GM12878 (cell line): ENCODE measurements at regions not wholly inside any gene's neighbourhood (a gene's known extent, or its start where the extent isn't known, plus 50 kb on each side); places are given as distances from the start of the nearest gene placed in this dataset.

ENCODE experiments used
- ATAC-seq: fragments of 200-7000 bp; cut with Tn5 transposase; 3 replicates; pipeline ENCODE4 v1.9.1; 2020; ENCODE audit warnings: mild to moderate bottlenecking, moderate library complexity
- BruUV-seq: library from RNA; stranded (reverse); fragments of 400-500 nt; replicated peaks from 2 replicates; lab custom pipeline; 2021; lab: Mats Ljungman, UMichigan
- CTCF ChIA-PET: fragments of 300-600 bp; sonication (Branson Sonifier 250); formaldehyde crosslinking; extraction: SDS; loops from one replicate; lab custom pipeline; 2021; ENCODE audit warnings: inconsistent platforms; lab: Yijun Ruan, JAX
- POLR2A ChIA-PET: fragments of 350-600 bp; formaldehyde crosslinking; extraction: SDS; loops from one replicate; lab custom pipeline; 2021; ENCODE audit warnings: inconsistent platforms; lab: Charles Lee
- RAD21 ChIA-PET: fragments of 300-600 bp; sonication (Branson Sonifier 250); formaldehyde crosslinking; loops from one replicate; lab custom pipeline; 2023; ENCODE audit warnings: antibody characterized with exemption; ENCODE audit not compliant: unreplicated experiment; lab: Charles Lee
- SMC1A ChIA-PET: fragments of 300-600 bp; sonication (Branson Sonifier 250); formaldehyde crosslinking; loops from one replicate; lab custom pipeline; 2023; ENCODE audit not compliant: unreplicated experiment, uncharacterized antibody; lab: Charles Lee
- DNase-seq: peaks from one replicate; pipeline ENCODE4 v3.0.0-alpha.2; 2011; ENCODE audit warnings: low read depth, low spot score
- FAIRE-seq: peaks from 3 replicates; lab custom pipeline; 2011; peaks lifted over from hg19 to GRCh38; lab: Jason Lieb, UNC
- H2AFZ ChIP-seq: 2 replicates; pipeline ENCODE4 v1.6.0; 2011; ENCODE audit warnings: low read depth, low read length, control low read depth; ENCODE audit not compliant: control insufficient read depth
- H3K27ac ChIP-seq: 2 replicates; pipeline ENCODE4 v1.5.1; 2011; ENCODE audit warnings: control low read depth; ENCODE audit not compliant: control insufficient read depth, insufficient read depth
- H3K27me3 ChIP-seq, 2 experiments: replicated peaks in 1 of 2; 2 replicates each; pipeline versions ENCODE4 v1.6.0 to v1.6.1; 2011; ENCODE audit warnings: low read length in 1 of 2; ENCODE audit not compliant: control insufficient read depth in 2 of 2, insufficient read depth in 2 of 2
- H3K36me3 ChIP-seq, 2 experiments: 2 replicates each; pipeline ENCODE4 v1.5.1; 2011; ENCODE audit warnings: low read length in 1 of 2; ENCODE audit not compliant: control insufficient read depth in 2 of 2, insufficient read depth in 2 of 2
- H3K4me1 ChIP-seq: 2 replicates; pipeline ENCODE4 v1.6.1; 2011; ENCODE audit warnings: mild to moderate bottlenecking, low read length, moderate library complexity, mixed read lengths; ENCODE audit not compliant: control insufficient read depth, insufficient read depth
- H3K4me2 ChIP-seq: 2 replicates; pipeline ENCODE4 v1.6.0; 2011; ENCODE audit warnings: control low read depth; ENCODE audit not compliant: control insufficient read depth, insufficient read depth
- H3K4me3 ChIP-seq: fragments of 200-600 bp; sonication (generic); 2 replicates; pipeline ENCODE4 v1.5.1; 2016
- H3K79me2 ChIP-seq: 2 replicates; pipeline ENCODE4 v1.6.0; 2011; ENCODE audit warnings: low read length; ENCODE audit not compliant: control insufficient read depth, insufficient read depth
- H3K9ac ChIP-seq: 2 replicates; pipeline ENCODE4 v1.8.0; 2011; ENCODE audit warnings: low read length, control low read depth, mixed read lengths; ENCODE audit not compliant: control insufficient read depth, insufficient read depth
- H3K9me3 ChIP-seq: replicated peaks from 3 replicates; pipeline ENCODE4 v1.5.1; 2011; ENCODE audit warnings: mild to moderate bottlenecking, low read length; ENCODE audit not compliant: control insufficient read depth, insufficient read depth
- H4K20me1 ChIP-seq: 2 replicates; pipeline ENCODE4 v1.6.0; 2011; ENCODE audit not compliant: control insufficient read depth, insufficient read depth
- ASH2L ChIP-seq: fragments of 300-600, 200-600 bp; sonication (generic); IDR thresholded peaks from 2 replicates; pipeline ENCODE4 v1.6.1; 2017; ENCODE audit warnings: low read depth, mild to moderate bottlenecking, borderline replicate concordance
- ATF7 ChIP-seq: fragments of 450-650 bp; IDR thresholded peaks from 2 replicates; pipeline ENCODE4 v1.6.1; 2016; ENCODE audit warnings: low read depth, mild to moderate bottlenecking
- CREB1 ChIP-seq: IDR thresholded peaks from 2 replicates; pipeline ENCODE4 v1.6.1; 2012; ENCODE audit warnings: low read depth, mild to moderate bottlenecking, inconsistent platforms
- IKZF1 ChIP-seq: fragments of 450-650 bp; conservative IDR thresholded peaks from 2 replicates; pipeline ENCODE4 v1.6.1; 2017; ENCODE audit warnings: antibody characterized with exemption, mild to moderate bottlenecking
- KDM1A ChIP-seq: fragments of 200-600 bp; sonication (generic); IDR thresholded peaks from 2 replicates; pipeline ENCODE4 v1.6.1; 2016; ENCODE audit warnings: borderline replicate concordance
- KLF5 ChIP-seq: fragments of 450-650 bp; IDR thresholded peaks from 2 replicates; pipeline ENCODE4 v1.6.1; 2014; ENCODE audit warnings: mild to moderate bottlenecking; ENCODE audit not compliant: partially characterized antibody
- RAD51 ChIP-seq: fragments of 450-650 bp; IDR thresholded peaks from 2 replicates; pipeline ENCODE4 v1.6.1; 2016; ENCODE audit warnings: moderate library complexity, mild to moderate bottlenecking, inconsistent platforms
- SMAD5 ChIP-seq: IDR thresholded peaks from 2 replicates; pipeline ENCODE4 v1.6.1; 2016; ENCODE audit warnings: antibody characterized with exemption, low read depth
- SREBF2 ChIP-seq: IDR thresholded peaks from 2 replicates; pipeline ENCODE4 v1.6.1; 2012; ENCODE audit warnings: mild to moderate bottlenecking, low read length
- SRF ChIP-seq, 2 experiments: IDR thresholded peaks; 2 replicates each; pipeline ENCODE4 v1.6.1; 2011; ENCODE audit warnings: low read depth in 2 of 2, low read length in 2 of 2, mild to moderate bottlenecking in 1 of 2, moderate library complexity in 1 of 2
- SUZ12 ChIP-seq: fragments of 200-600 bp; sonication (generic); IDR thresholded peaks from one replicate; pipeline ENCODE4 v1.6.1; 2018; ENCODE audit warnings: antibody characterized with exemption, mild to moderate bottlenecking; ENCODE audit not compliant: unreplicated experiment
- YBX1 ChIP-seq: fragments of 450-650 bp; IDR thresholded peaks from 2 replicates; pipeline ENCODE4 v1.6.1; 2016; ENCODE audit warnings: antibody characterized with exemption
- ZBED1 ChIP-seq: IDR thresholded peaks from 2 replicates; pipeline ENCODE4 v1.6.1; 2016; ENCODE audit warnings: borderline replicate concordance
- ZNF622 ChIP-seq: fragments of 450-650 bp; IDR thresholded peaks from 2 replicates; pipeline ENCODE4 v1.6.1; 2017; ENCODE audit warnings: mild to moderate bottlenecking, inconsistent platforms
- in situ Hi-C: fragments of 300-500 bp; cut with MboI; formaldehyde crosslinking; loops from 9 replicates; pipeline ENCODE4 v1.14.3; 2018; ENCODE audit warnings: mixed read lengths
- intact Hi-C: fragments of 100-400 bp; cut with micrococcal nuclease; formaldehyde crosslinking; loops from one replicate; pipeline ENCODE4 v1.14.2; 2022; ENCODE audit not compliant: unreplicated experiment
- TF ChIP-seq, protein P1 (sequence below): IDR thresholded peaks from 2 replicates; pipeline ENCODE4 v1.6.1; 2011; ENCODE audit warnings: low read depth, mild to moderate bottlenecking, low read length, moderate library complexity, borderline replicate concordance; ENCODE audit errors: extremely low read depth
- TF ChIP-seq, protein P2 (sequence below): fragments of 450-650 bp; IDR thresholded peaks from 2 replicates; pipeline ENCODE4 v1.6.1; 2017; ENCODE audit warnings: borderline replicate concordance
- TF ChIP-seq, protein P3 (sequence below), 3 experiments: IDR thresholded peaks in 2 of 3; conservative IDR thresholded peaks in 1 of 3; 2 replicates each; pipeline ENCODE4 v1.5.1; 2011; ENCODE audit warnings: low read depth in 3 of 3, low read length in 3 of 3, mild to moderate bottlenecking in 3 of 3, control low read depth in 2 of 3, moderate library complexity in 2 of 3, inconsistent platforms in 1 of 3, mixed read lengths in 1 of 3; ENCODE audit not compliant: control insufficient read depth in 2 of 3, insufficient read depth in 1 of 3; ENCODE audit errors: extremely low read depth in 1 of 3

DNA sequence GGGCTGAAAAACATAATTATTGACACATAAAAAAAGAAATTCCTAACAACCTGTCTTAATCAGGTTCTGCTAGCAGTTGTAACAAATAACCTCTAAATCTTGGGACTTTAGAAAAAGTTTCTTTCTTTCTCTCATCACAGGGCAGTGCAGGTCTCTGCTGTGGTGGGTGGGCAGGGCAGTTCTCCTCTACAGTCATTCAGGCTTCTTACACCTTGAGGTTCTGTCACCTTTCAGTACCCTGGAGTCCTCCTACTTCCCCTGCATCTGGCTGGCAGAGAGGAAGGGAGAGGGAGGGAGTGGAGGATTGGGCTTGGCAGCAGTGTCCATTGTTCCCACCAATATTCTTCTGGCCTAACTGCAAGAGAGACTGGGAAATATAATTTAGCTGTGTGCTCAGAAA, 112.2 kb upstream of the ANKRD55 start:
- ATAC-seq (no peak), FAIRE-seq (no peak), DNase-seq (no peak)
- Histone ChIP-seq H3K9ac (no peak overlapping the region), H3K4me1 (no peaks in the 10 kb centered on the region), H3K9me3 (no peaks in the 10 kb centered on the region; the same call in 2 of the 3 replicates), H2AFZ (no peak overlapping the region), H4K20me1 (no peaks in the 10 kb centered on the region), H3K36me3 (no peaks in the 10 kb centered on the region), H3K4me2 (no peak overlapping the region), H3K4me3 (no peak overlapping the region), H3K79me2 (no peaks in the 10 kb centered on the region), H3K27ac (no peak overlapping the region), H3K27me3 (no peaks in the 10 kb centered on the region)
- BruUV-seq: no TSS peak
- ChIA-PET RAD21 (no interaction called here), POLR2A (no interaction called here), SMC1A (interaction anchor here (1.5 kb wide), 1 partner anchor 98 kb away, joined by 4 read pairs; no protein-coding TSS in a partner anchor), CTCF (no interaction called here)
- intact Hi-C loops: no loop called here
- TF ChIP-seq IKZF1: no peak
- TF ChIP-seq ATF7: no peak
- TF ChIP-seq SREBF2: no peak
- no peak for TF ChIP-seq KLF5
- TF ChIP-seq, protein P1, sequence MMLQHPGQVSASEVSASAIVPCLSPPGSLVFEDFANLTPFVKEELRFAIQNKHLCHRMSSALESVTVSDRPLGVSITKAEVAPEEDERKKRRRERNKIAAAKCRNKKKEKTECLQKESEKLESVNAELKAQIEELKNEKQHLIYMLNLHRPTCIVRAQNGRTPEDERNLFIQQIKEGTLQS: no peak
- TF ChIP-seq KDM1A: no peak
- TF ChIP-seq YBX1: no peak
- no peak for TF ChIP-seq ASH2L
- no peak for TF ChIP-seq SMAD5
- no peak for TF ChIP-seq ZNF622
- TF ChIP-seq, protein P2, sequence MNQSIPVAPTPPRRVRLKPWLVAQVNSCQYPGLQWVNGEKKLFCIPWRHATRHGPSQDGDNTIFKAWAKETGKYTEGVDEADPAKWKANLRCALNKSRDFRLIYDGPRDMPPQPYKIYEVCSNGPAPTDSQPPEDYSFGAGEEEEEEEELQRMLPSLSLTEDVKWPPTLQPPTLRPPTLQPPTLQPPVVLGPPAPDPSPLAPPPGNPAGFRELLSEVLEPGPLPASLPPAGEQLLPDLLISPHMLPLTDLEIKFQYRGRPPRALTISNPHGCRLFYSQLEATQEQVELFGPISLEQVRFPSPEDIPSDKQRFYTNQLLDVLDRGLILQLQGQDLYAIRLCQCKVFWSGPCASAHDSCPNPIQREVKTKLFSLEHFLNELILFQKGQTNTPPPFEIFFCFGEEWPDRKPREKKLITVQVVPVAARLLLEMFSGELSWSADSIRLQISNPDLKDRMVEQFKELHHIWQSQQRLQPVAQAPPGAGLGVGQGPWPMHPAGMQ: no peak
- TF ChIP-seq, protein P3, sequence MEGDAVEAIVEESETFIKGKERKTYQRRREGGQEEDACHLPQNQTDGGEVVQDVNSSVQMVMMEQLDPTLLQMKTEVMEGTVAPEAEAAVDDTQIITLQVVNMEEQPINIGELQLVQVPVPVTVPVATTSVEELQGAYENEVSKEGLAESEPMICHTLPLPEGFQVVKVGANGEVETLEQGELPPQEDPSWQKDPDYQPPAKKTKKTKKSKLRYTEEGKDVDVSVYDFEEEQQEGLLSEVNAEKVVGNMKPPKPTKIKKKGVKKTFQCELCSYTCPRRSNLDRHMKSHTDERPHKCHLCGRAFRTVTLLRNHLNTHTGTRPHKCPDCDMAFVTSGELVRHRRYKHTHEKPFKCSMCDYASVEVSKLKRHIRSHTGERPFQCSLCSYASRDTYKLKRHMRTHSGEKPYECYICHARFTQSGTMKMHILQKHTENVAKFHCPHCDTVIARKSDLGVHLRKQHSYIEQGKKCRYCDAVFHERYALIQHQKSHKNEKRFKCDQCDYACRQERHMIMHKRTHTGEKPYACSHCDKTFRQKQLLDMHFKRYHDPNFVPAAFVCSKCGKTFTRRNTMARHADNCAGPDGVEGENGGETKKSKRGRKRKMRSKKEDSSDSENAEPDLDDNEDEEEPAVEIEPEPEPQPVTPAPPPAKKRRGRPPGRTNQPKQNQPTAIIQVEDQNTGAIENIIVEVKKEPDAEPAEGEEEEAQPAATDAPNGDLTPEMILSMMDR (IDR thresholded peaks at IDR 0.05 in 2 of 3, conservative IDR thresholded peaks at IDR 0.05 in 1 of 3; ENCODE audit: control insufficient read depth in 2 of 3, extremely low read depth in 1 of 3, insufficient read depth in 1 of 3, low read depth in 3 of 3, low read length in 3 of 3): no peak
- no peak for TF ChIP-seq SUZ12
- TF ChIP-seq SRF (IDR thresholded peaks at IDR 0.05; ENCODE audit: low read depth in 2 of 2, low read length in 2 of 2): no peak
- TF ChIP-seq ZBED1: no peak
- no peak for TF ChIP-seq RAD51
- TF ChIP-seq CREB1: no peak
- in situ Hi-C loops: no loop called here
